Effector memory CD8-positive, alpha-beta T cell (primary cell): ENCODE measurements at regions not wholly inside any gene's neighbourhood (a gene's known extent, or its start where the extent isn't known, plus 50 kb on each side); places are given as distances from the start of the nearest gene placed in this dataset.
"Not testable (repeated sequence)": the region's sequence is repeated elsewhere in the genome, so short reads cannot be mapped to it uniquely, and the experiment has no call there.

Source experiments
- ATAC-seq: fragments of 150-1000 bp; cut with Tn5 transposase; replicated peaks from 2 replicates; pipeline ENCODE4 v1.10.0; 2021; ENCODE audit warnings: mild to moderate bottlenecking, moderate library complexity
- DNase-seq, 3 experiments: peaks; one replicate each; pipeline ENCODE4 v3.0.0; 2021
- H3K27ac Mint-ChIP-seq, 2 donors: one replicate each; pipeline ENCODE4 v1.8.0; 2022; ENCODE audit warnings: mild to moderate bottlenecking in 2 of 2, mixed read lengths in 2 of 2, moderate library complexity in 2 of 2
- H3K27me3 Mint-ChIP-seq, 2 donors: one replicate each; pipeline ENCODE4 v1.8.0; 2022; ENCODE audit warnings: mixed read lengths in 2 of 2
- H3K36me3 Mint-ChIP-seq: one replicate; pipeline ENCODE4 v1.8.0; 2022; ENCODE audit warnings: mild to moderate bottlenecking, moderate library complexity, mixed read lengths; ENCODE audit not compliant: insufficient read depth
- H3K4me1 Mint-ChIP-seq, 2 donors: one replicate each; pipeline ENCODE4 v1.8.0; 2022; ENCODE audit warnings: low read depth in 2 of 2, mixed read lengths in 2 of 2
- H3K4me3 Mint-ChIP-seq, 2 donors: one replicate each; pipeline ENCODE4 v1.8.0; 2022; ENCODE audit warnings: mild to moderate bottlenecking in 2 of 2, mixed read lengths in 2 of 2, moderate library complexity in 2 of 2
- H3K9me3 Mint-ChIP-seq, 2 donors: one replicate each; pipeline ENCODE4 v1.8.0; 2022; ENCODE audit warnings: mixed read lengths in 2 of 2

DNA sequence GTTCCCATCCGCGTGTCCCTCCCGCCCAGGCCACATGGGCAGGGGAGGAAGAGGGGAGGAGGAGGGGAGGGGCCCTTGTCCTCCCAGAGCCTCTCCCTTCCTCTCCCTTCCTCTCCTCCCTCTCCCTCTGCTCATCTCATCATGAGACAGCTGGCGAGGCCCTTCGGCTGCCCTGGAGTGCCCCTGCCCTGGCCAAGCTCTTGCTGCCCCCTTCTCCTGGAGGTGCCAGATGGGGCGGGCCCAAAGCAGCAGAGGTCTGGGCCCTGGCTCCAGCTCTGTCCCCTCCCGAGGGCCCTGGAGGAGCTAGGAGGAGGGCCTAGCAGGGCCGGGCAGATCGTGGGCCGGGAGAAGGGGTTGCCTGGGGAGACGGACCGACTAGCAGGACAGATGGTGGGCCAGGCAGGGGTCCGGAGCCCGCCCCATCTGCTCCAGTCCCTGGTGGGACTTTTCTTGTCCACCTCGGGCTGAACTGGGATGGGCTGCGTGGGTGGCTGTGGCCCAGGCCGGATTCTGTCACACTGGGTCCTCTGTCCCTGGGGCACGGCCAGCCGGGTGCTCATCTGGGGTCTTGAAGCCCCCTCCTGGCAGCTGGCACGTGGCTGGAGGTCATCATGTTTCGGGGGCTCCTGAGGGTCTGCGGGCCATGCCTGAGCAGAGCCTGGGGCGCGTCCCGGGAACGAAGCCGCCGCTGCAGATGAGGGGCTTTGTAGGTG, 183.4 kb downstream of the GOLGA6L6 start:
- H3K4me3 Mint-ChIP-seq, result no peak overlapping the region
- peaks cover 0 to 14% of the 10 kb centered on the region in 2 donors for H3K27me3 Mint-ChIP-seq
- H3K9me3 Mint-ChIP-seq, result no peaks in the 10 kb centered on the region
- peaks cover 3 to 9% of the 10 kb centered on the region in 2 donors for H3K4me1 Mint-ChIP-seq
- ATAC-seq, result no peak
- no peak overlapping the region for H3K27ac Mint-ChIP-seq
- no peaks in the 10 kb centered on the region for H3K36me3 Mint-ChIP-seq
- DNase-seq, result no peak

DNA sequence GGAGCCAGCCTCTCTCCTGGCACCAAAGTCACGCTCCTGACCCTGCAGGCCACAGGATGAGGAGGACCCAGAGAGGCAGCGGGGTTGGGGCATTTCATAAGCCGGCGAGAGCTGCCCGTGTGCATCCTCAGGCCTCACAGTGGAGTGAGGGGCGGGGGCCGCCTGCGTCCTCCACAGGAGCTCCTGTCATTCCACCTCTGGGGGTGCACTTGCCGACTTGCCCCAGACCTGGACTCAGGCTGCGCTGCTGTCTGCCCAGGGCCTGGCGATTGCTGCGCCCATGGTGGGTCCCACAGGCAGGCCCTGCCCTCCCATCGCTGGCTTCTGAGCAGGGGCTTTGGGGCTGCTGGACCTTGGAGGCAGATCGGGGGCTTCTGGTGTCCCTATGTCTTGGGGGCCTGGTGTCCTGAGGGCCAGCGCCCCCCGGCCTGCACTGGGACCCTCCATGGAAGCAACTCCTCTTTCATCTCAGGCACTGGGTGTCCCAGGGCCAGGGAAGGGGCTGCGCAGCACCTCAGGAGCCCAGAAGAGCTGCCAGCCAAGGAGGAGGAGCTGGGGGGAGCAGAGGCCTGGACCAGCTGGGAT, 184.0 kb downstream of the GOLGA6L6 start:
- no peak overlapping the region for H3K4me3 Mint-ChIP-seq
- no peak for ATAC-seq
- no peak for DNase-seq

DNA sequence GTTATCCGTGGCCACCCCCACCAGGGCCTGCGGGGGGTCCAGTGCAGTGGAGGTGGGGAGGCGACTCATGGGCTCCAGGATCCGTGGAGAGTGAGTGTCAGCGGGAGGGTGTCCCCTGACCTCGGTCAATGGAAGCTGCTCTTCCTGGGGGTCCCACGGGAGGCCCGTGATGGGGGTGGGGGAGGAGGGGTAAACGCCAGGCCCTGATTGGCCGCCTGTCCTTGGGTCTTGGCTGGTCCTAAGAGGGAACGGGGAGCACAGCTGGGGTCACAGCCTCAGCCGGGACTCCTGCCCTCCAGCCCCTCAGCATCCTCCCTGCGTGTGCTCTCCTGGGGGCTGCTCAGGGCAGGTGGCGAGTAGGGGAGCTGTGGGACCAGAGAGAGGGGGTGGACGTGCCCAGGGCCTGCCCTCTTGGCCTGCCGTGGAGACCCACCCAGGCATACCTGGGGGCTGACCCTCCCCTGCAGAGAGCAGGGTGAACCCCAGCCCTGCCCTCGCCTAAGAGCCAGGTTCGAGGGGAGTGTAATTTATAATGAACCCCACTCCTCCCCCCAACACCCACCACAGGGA, 184.6 kb downstream of the GOLGA6L6 start:
- ATAC-seq, result no peak
- no peak for DNase-seq

More for the DNA sequence above, 184.0 kb downstream of the GOLGA6L6 start:
- H3K9me3 Mint-ChIP-seq, result no peaks in the 10 kb centered on the region
- no peak overlapping the region for H3K27ac Mint-ChIP-seq
- no peaks in the 10 kb centered on the region for H3K36me3 Mint-ChIP-seq
- peaks cover 3 to 13% of the 10 kb centered on the region in 2 donors for H3K4me1 Mint-ChIP-seq
- peaks cover 0 to 14% of the 10 kb centered on the region in 2 donors for H3K27me3 Mint-ChIP-seq

DNA sequence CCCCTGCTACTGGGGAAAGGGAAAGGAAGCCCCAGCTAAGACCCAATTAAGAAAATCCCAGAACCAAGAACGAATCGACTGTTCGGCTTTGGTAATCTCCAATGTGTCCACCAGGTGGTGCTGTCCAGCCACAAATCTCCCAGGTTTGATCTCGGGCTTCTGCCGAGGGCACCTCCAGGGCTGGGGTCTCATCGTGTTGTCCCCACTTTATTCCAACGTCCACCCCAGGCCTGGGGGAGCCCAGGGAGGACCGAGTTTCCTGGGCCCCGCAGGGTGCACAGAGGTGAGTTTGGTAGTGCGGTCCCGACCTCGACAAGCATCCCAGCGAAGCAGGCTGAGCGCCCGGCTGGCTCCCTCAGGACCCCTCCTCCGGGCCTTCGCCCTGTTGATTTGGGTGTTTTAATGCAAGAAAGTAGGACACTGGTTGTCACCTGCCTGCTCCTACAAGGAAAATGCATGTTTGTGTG, 185.1 kb downstream of the GOLGA6L6 start:
- H3K4me3 Mint-ChIP-seq, result peak overlapping the region; percentile 15 to 53
- H3K27ac Mint-ChIP-seq, result peak overlapping the region in 1 of 2 donors; percentile 74
- H3K9me3 Mint-ChIP-seq, result no peaks in the 10 kb centered on the region
- DNase-seq (peak; percentile 72 to 82 (median 79)), ATAC-seq (peak; percentile 51)
- no peaks in the 10 kb centered on the region for H3K36me3 Mint-ChIP-seq
- peaks cover 0 to 14% of the 10 kb centered on the region in 2 donors for H3K27me3 Mint-ChIP-seq
- H3K4me1 Mint-ChIP-seq, result peaks cover 3 to 20% of the 10 kb centered on the region in 2 donors

More for the DNA sequence above, 184.6 kb downstream of the GOLGA6L6 start:
- no peak overlapping the region for H3K27ac Mint-ChIP-seq
- H3K27me3 Mint-ChIP-seq, result peaks cover 0 to 14% of the 10 kb centered on the region in 2 donors
- H3K9me3 Mint-ChIP-seq, result no peaks in the 10 kb centered on the region
- peaks cover 3 to 19% of the 10 kb centered on the region in 2 donors for H3K4me1 Mint-ChIP-seq
- H3K36me3 Mint-ChIP-seq, result no peaks in the 10 kb centered on the region
- H3K4me3 Mint-ChIP-seq, result peak overlapping the region in 1 of 2 donors; percentile 15

DNA sequence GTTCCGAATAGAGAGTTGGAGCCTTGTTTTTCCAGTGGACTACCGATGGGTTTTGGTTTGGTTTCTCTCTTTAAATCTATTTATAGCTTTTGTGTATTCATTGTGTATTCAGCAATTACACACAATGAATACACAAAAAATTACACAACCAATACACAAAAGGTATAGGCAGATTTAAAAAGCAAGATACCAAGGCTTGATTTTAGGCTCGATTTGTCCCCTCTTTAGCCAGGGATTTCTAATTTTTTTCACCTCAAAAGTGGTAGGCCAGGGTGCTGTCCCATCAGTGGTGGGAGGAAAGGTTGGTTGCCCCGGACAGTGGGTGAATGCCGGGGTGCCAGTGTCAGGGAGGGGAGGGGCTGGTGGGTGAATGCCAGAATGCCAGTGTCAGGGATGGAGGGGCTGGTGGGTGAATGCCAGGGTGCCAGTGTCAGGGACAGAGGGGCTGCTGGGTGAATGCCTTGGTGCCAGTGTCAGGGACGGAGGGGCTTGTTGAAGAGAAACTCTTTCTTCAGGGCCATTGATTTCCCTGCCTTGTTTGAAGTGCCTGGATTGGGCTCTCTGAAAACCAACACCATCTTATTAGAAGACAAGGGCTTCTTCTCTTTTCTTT, 186.2 kb downstream of the GOLGA6L6 start:
- Mint-ChIP-seq H3K36me3 (no peaks in the 10 kb centered on the region), H3K27me3 (peaks cover 0 to 14% of the 10 kb centered on the region in 2 donors), H3K4me1 (peaks cover 3 to 20% of the 10 kb centered on the region in 2 donors), H3K27ac (no peak overlapping the region), H3K4me3 (no peak overlapping the region), H3K9me3 (no peaks in the 10 kb centered on the region)
- DNase-seq, result no peak
- no peak for ATAC-seq

DNA sequence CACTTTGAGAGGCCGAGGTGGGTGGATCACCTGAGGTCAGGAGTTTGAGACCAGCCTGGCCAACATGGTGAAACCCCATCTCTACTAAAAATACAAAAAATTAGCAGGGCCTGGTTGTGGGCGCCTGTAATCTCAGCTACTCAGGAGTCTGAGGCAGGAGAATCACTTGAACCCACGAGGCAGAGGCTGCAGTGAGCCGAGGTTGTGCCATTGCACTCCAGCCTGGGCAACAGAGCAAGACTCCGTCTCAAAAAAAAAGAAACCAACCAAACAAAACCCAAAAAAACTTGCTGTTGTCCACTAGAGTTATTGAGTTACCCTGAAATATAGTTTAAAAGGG, 186.7 kb downstream of the GOLGA6L6 start:
- H3K36me3 Mint-ChIP-seq, H3K9me3 Mint-ChIP-seq, H3K4me3 Mint-ChIP-seq, DNase-seq, ATAC-seq, H3K27ac Mint-ChIP-seq: not testable (repeated sequence)
- H3K4me1 Mint-ChIP-seq, result peaks cover 3 to 21% of the 10 kb centered on the region in 2 donors
- H3K27me3 Mint-ChIP-seq, result peaks cover 0 to 14% of the 10 kb centered on the region in 2 donors

DNA sequence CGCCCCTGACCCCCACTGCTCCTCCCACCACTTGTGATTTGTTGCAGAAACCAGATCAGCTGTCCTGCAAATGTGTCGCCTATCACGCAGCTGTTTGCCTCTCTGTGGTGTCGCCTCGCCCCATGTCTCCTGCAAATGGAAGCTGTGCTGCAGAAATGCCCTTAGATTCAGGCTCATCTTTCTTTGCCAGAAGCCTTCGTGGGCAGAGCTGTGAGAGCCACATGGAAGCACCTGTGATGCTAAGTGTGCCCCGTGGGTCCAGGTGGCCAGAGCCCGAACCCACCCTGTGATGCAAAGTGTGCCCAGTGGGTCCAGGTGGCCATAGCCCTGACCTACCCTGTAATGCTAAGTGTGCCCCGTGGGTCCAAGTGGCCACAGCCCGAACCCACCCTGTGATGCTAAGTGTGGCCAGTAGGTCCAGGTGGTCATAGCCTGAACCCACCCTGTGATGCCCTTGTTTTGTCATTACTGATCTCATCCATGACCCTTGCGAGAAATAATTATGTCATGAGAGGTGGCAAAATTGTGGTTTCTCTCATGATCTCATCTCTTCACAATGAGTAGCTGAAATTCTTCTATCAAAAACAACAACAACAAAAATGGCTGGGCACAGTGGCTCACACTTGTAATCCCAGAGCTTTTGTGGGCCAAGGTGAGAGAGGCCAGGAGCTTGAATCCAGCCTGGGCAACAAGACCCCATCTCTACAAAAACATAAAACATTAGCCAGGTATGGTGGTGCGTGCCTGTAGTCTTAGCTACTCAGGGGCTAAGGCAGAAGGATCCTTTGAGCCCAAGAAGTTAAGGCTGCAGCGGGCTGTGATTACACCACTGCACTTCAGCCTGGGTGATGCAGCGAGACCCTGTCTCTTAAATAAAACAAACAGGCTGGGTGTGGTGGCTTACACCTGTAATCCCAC, 187.4 kb downstream of the GOLGA6L6 start:
- H3K4me3 Mint-ChIP-seq, result no peak overlapping the region
- ATAC-seq, result peak; percentile 46
- H3K4me1 Mint-ChIP-seq, result peaks cover 3 to 23% of the 10 kb centered on the region in 2 donors
- DNase-seq, result peak in 1 of 3 experiments; percentile 31
- peaks cover 0 to 14% of the 10 kb centered on the region in 2 donors for H3K27me3 Mint-ChIP-seq
- H3K36me3 Mint-ChIP-seq, result no peaks in the 10 kb centered on the region
- H3K27ac Mint-ChIP-seq, result no peak overlapping the region
- no peaks in the 10 kb centered on the region for H3K9me3 Mint-ChIP-seq

DNA sequence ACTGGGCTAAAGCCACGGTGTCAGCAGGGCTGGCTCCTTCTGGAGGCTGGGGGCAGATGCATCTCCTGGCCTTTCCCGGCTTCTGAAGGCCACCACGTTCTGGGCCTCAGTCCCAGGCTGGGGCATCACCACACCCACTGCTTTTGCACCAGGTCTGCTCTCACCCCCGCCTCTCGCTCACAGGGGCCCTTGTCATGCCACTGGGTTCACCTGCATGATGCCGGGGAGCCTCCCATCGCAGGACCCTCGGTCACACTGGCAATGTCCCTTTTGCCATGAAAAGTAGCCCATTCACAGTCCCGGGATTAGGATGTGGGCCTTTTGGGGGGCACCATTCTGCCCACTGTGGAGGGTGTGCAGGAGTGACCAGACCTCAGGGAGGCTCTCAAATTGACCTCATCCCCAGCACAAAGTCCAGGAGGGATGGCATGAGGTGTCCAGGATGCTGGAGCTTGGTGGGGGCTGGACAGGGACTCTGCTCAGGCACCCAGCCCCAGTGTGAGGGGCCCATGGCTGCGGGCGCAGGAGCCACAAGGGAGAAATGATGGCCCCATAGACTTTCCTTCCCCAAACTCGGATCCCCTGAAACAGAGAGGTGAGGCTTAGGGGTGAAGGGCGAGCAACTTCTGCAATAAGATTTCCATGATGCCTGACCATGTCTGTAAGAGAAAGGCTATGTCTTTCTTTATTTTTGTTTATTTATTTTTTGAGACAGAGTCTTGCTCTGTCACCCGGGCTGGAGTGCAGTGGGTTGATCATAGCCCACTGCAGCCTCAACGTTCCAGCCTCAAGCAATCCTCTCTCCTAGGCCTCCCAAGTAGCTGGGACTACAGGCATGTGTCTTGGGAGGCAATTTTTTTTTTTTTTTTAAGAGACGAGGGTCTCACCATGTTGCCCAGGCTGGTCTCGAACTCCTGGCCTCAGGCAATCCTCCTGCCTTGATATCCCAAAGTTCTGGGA, 189.1 kb downstream of the GOLGA6L6 start:
- Mint-ChIP-seq H3K9me3 (no peaks in the 10 kb centered on the region), H3K36me3 (no peaks in the 10 kb centered on the region), H3K27ac (no peak overlapping the region), H3K4me3 (no peak overlapping the region), H3K4me1 (peaks cover 3 to 23% of the 10 kb centered on the region in 2 donors), H3K27me3 (peaks cover 0 to 14% of the 10 kb centered on the region in 2 donors)
- no peak for ATAC-seq
- DNase-seq, result no peak

DNA sequence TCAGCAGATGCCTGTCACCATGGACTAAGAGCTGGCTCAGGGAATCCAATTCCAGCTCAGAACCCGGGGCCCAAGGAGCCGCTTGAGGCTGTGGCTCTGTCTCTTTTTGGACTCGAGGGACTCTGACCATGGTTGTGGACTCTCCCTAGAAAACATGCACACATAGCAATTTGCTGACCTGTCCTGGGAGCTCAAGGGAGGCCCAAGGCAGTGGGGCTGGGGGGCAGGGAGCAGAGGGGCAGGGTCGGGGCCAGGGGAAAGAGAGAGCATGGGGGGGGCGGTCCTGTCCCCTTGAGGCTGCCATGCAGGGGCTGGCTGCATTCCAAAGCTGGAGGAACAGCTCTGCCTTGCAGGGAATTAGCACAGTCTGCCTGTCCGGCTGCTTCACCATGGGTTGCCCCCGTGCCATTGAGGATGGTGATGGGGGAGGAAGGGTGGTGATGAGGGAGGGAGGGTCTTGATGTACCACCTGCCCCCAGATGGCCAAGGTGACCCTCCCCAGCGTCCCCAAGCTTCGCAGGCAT, 190.1 kb downstream of the GOLGA6L6 start:
- Mint-ChIP-seq H3K27me3 (peaks cover 0 to 5% of the 10 kb centered on the region in 2 donors), H3K27ac (no peak overlapping the region), H3K9me3 (no peaks in the 10 kb centered on the region), H3K4me1 (peaks cover 2 to 16% of the 10 kb centered on the region in 2 donors), H3K4me3 (no peak overlapping the region), H3K36me3 (no peaks in the 10 kb centered on the region)
- ATAC-seq, result no peak
- DNase-seq, result no peak

DNA sequence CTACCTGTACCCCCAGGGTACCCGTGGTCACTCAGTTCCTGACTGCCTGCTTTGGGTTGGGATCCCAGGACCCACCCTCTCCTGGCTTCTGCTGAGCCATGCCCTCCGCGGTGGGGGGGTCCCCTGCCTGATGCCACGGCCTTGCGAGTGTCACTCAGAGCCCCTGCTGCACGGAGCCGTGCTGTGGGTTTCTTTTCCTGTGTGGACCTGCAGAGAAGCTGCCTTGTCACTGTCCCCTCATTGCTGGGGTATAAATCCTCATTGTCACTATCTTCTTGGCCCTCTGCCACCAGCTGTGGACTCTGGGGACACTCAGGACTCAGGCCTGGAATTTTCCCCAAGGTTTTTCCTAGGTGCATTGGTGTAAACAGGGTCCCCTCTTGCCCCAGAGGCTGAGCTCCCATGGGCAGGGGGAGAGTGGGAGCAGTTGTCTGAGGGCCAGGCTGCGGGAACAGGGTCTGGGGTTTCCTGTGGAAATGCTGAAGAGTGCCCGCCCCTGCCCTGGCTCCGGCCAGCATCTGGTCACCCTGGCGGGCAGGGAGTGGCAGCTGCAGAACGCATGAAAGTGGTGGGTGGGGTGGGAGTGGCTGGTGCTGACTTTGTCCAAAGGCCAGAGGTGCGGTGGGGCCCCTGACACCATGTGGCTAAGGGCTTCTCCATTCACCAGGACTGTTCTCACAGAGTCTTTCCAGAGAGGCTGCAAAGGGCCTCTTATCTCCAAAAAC, 191.7 kb downstream of the GOLGA6L6 start:
- Mint-ChIP-seq H3K27me3 (no peaks in the 10 kb centered on the region), H3K27ac (peak overlapping the region in 1 of 2 donors; percentile 19), H3K4me1 (peaks cover 0 to 13% of the 10 kb centered on the region in 2 donors), H3K9me3 (no peaks in the 10 kb centered on the region), H3K4me3 (no peak overlapping the region), H3K36me3 (no peaks in the 10 kb centered on the region)
- ATAC-seq (no peak), DNase-seq (no peak)

DNA sequence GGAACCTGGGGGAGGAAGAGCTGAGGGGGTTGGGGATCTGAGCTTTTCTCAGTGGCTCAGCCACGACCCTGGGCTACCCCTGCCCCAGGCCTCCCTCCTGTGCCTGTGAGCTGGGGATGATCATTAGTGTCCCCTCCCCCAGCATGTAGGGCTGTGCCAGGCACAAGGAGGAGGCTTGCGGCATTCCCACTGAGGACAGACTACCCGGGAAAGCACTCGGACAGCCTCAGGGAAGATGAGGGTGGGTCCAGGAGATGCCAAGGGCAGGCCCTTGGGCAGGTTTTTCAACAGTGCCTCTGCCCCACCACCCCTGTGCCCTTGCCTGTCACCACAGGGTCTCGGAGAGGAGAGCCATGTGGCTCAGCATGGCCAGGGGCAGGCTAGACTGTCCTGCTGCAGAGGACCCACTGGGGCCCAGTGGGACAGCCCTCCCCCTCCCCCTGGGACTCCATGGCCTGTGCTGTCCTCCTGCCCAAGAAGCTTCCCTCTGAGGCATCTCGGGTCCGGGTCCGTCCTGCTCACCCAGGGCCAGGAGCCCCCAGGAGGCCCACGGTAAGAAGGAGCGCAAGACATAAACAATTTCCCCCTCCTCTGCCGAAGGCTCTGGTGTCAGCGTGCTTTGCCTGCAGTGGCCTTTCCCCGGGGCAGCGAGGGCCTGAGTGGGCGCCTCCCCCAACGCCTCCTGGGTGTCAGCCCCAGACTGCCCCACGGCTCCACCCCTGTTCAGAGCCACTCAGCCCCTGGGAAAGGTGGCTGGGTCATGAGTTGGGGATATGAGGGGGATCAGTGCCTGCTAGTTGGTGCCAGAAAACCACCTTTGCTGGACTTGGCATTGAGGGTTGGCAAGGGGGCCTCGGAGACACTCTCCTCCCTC, 192.5 kb downstream of the GOLGA6L6 start:
- H3K27ac Mint-ChIP-seq, result no peak overlapping the region
- H3K27me3 Mint-ChIP-seq, result no peaks in the 10 kb centered on the region
- H3K36me3 Mint-ChIP-seq, result no peaks in the 10 kb centered on the region
- H3K4me1 Mint-ChIP-seq, result peaks cover 0 to 13% of the 10 kb centered on the region in 2 donors
- no peaks in the 10 kb centered on the region for H3K9me3 Mint-ChIP-seq
- H3K4me3 Mint-ChIP-seq, result no peak overlapping the region
- ATAC-seq (no peak), DNase-seq (no peak)
